ENCODE measurements at regions not wholly inside any gene's neighbourhood (a gene's known extent, or its start where the extent isn't known, plus 50 kb on each side); places are given as distances from the start of the nearest gene placed in this dataset.

DNA sequence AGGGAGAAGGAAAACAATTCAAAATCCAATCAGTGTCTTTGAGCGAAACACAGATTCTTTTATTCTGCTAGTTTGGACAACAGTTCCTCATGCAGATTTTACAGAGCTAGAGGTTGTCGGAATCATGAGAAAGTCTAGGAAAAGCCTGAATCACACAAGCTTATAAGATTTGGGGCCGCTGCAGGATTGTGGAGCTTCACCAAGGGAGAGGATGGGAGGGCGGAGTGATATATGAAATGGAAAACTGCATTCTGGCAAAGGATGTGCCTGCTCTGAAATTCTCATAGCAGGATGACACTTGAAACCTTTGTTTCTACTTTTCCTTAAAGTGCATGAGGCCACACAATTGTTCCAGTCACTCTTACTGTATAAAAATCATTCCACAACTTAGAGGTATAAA, 134.3 kb downstream of the OR2K2 start:
- Histone ChIP-seq H3K9ac (ENCODE audit: low read depth, low read length) (no peak overlapping the region), H2AFZ (replicated peaks; ENCODE audit: low read length, poor library complexity) (no peak overlapping the region), H4K8ac (ENCODE audit: low read depth in 2 of 2, low read length in 2 of 2) (no peak overlapping the region), H3K36me3 (ENCODE audit: control insufficient read depth, insufficient read depth, low read length) (no peaks in the 10 kb centered on the region), H3K9me1 (ENCODE audit: insufficient read depth, low read length) (no peaks in the 10 kb centered on the region), H2BK15ac (ENCODE audit: low read depth, low read length) (no peak overlapping the region; the same call in 2 of the 3 replicates), H2BK20ac (ENCODE audit: low read depth, low read length) (no peak overlapping the region), H3K27me3 (ENCODE audit: control insufficient read depth, insufficient read depth, low read length) (no peaks in the 10 kb centered on the region), H3K4me3 (ENCODE audit: insufficient read depth, low read depth, low read length) (no peak overlapping the region), H4K5ac (ENCODE audit: low read depth, low read length) (no peak overlapping the region), H3K79me1 (ENCODE audit: low read depth in 1 of 2, low read length in 2 of 2) (no peaks in the 10 kb centered on the region), H3K14ac (replicated peaks; ENCODE audit: low read depth, low read length) (no peak overlapping the region), H2AK9ac (replicated peaks; ENCODE audit: low read depth, low read length, poor library complexity) (no peak overlapping the region), H2BK120ac (ENCODE audit: low read depth, low read length) (no peak overlapping the region), H3K27ac (ENCODE audit: insufficient read depth, low read length) (no peak overlapping the region), H3K4me1 (ENCODE audit: control insufficient read depth, insufficient read depth, low read length) (no peaks in the 10 kb centered on the region), H2AK5ac (ENCODE audit: low read depth, low read length) (no peak overlapping the region), H3K23ac (ENCODE audit: low read depth, low read length) (no peak overlapping the region), H3K9me3 (ENCODE audit: control insufficient read depth, insufficient read depth, low read length) (peaks cover 3% of the 10 kb centered on the region), H4K20me1 (ENCODE audit: insufficient read depth, low read length) (no peaks in the 10 kb centered on the region), H3K56ac (ENCODE audit: extremely low read depth, insufficient read depth, low read length) (no peak overlapping the region), H3K18ac (ENCODE audit: low read depth, low read length) (no peak overlapping the region), H4K91ac (ENCODE audit: insufficient read depth, low read depth, low read length) (no peak overlapping the region), H3K4ac (ENCODE audit: low read depth, low read length) (no peak overlapping the region), H2BK5ac (ENCODE audit: low read depth, low read length, poor library complexity, severe bottlenecking) (no peak overlapping the region), H3K4me2 (ENCODE audit: low read depth, low read length) (no peak overlapping the region)
- in situ Hi-C loops (cut with MboI; ENCODE audit: low sequenced_read_pairs) (no loop called here), dilution Hi-C loops (cut with HindIII; ENCODE audit: low sequenced_read_pairs, unreplicated experiment) (no loop called here), intact Hi-C loops (cut with micrococcal nuclease) (no loop called here)
- no peak for ATAC-seq (ENCODE audit: low read depth)
- DNase-seq: no peak
- TF ChIP-seq RCOR1 (IDR thresholded peaks at IDR 0.05; ENCODE audit: insufficient replicate concordance, low read length) (no peak), MAZ (IDR thresholded peaks at IDR 0.05; ENCODE audit: borderline replicate concordance, low read depth, low read length) (no peak), FOS (IDR thresholded peaks at IDR 0.05; ENCODE audit: low read depth, low read length) (no peak), CEBPB (IDR thresholded peaks at IDR 0.05; ENCODE audit: low read depth, low read length) (no peak), RAD21 (IDR thresholded peaks at IDR 0.05; ENCODE audit: low read length) (no peak), NFE2L2 (IDR thresholded peaks at IDR 0.05; ENCODE audit: low read depth, low read length) (no peak), MAFK (IDR thresholded peaks at IDR 0.05; ENCODE audit: low read depth, low read length) (no peak), RFX5 (IDR thresholded peaks at IDR 0.05; ENCODE audit: low read depth, low read length) (no peak), POLR2A (IDR thresholded peaks at IDR 0.05; ENCODE audit: low read depth, low read length) (no peak), SMC3 (IDR thresholded peaks at IDR 0.05; ENCODE audit: low read depth, low read length) (no peak), BHLHE40 (IDR thresholded peaks at IDR 0.05; ENCODE audit: low read depth, low read length) (no peak)
- TF ChIP-seq, protein P1, sequence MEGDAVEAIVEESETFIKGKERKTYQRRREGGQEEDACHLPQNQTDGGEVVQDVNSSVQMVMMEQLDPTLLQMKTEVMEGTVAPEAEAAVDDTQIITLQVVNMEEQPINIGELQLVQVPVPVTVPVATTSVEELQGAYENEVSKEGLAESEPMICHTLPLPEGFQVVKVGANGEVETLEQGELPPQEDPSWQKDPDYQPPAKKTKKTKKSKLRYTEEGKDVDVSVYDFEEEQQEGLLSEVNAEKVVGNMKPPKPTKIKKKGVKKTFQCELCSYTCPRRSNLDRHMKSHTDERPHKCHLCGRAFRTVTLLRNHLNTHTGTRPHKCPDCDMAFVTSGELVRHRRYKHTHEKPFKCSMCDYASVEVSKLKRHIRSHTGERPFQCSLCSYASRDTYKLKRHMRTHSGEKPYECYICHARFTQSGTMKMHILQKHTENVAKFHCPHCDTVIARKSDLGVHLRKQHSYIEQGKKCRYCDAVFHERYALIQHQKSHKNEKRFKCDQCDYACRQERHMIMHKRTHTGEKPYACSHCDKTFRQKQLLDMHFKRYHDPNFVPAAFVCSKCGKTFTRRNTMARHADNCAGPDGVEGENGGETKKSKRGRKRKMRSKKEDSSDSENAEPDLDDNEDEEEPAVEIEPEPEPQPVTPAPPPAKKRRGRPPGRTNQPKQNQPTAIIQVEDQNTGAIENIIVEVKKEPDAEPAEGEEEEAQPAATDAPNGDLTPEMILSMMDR (conservative IDR thresholded peaks at IDR 0.05; ENCODE audit: low read depth, low read length): no peak
- TF ChIP-seq, protein P2, sequence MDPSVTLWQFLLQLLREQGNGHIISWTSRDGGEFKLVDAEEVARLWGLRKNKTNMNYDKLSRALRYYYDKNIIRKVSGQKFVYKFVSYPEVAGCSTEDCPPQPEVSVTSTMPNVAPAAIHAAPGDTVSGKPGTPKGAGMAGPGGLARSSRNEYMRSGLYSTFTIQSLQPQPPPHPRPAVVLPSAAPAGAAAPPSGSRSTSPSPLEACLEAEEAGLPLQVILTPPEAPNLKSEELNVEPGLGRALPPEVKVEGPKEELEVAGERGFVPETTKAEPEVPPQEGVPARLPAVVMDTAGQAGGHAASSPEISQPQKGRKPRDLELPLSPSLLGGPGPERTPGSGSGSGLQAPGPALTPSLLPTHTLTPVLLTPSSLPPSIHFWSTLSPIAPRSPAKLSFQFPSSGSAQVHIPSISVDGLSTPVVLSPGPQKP (IDR thresholded peaks at IDR 0.05; ENCODE audit: borderline replicate concordance, low read depth, low read length): no peak
- BruUV-seq (replicated peaks): no TSS peak
- POLR2A ChIA-PET (ENCODE audit: unreplicated experiment): no interaction called here
- 78% methylated on average over 3 of the region's 4 CpGs; no CpG with 5 or more reads in 1 of the 2 experiments for WGBS, 2 experiments (ENCODE audit: extremely low coverage in 2 of 2, insufficient read length in 1 of 2)
- CTCF ChIA-PET: no interaction called here

All from IMR-90 (cell line).